K562 (cell line): ENCODE measurements at regions not wholly inside any gene's neighbourhood (a gene's known extent, or its start where the extent isn't known, plus 50 kb on each side); places are given as distances from the start of the nearest gene placed in this dataset.

Source experiments
- ATAC-seq: fragments of 200-7000 bp; cut with Tn5 transposase; 3 replicates; pipeline ENCODE4 v1.9.1; 2020; ENCODE audit warnings: moderate library complexity
- BruUV-seq: library from RNA; stranded (reverse); fragments of 400-500 nt; replicated peaks from 2 replicates; lab custom pipeline; 2021; lab: Mats Ljungman, UMichigan
- CTCF ChIA-PET: fragments of 300-600 bp; formaldehyde crosslinking; extraction: SDS; loops from one replicate; lab custom pipeline; 2021; ENCODE audit warnings: low intra/inter-chr PET ratio; lab: Yijun Ruan, JAX
- POLR2A ChIA-PET: fragments of 300-600, 350-650 bp; sonication (Branson Sonifier 250); formaldehyde crosslinking; extraction: SDS; loops from one replicate; lab custom pipeline; 2021; ENCODE audit warnings: antibody characterized with exemption, inconsistent platforms; lab: Yijun Ruan, JAX
- DNase-seq, 4 experiments: peaks; one replicate each; pipeline versions ENCODE4 v3.0.0 to v3.0.0-alpha.2; 2011 to 2018; ENCODE audit warnings: low spot score in 3 of 4, mixed read lengths in 3 of 4; ENCODE audit errors: extremely low read depth in 1 of 4
- FAIRE-seq: peaks from 2 replicates; lab custom pipeline; 2011; peaks lifted over from hg19 to GRCh38; lab: Jason Lieb, UNC
- H2AFZ ChIP-seq: 2 replicates; pipeline ENCODE4 v1.6.0; 2011; ENCODE audit warnings: low read depth, low read length, control low read depth, inconsistent platforms
- H3K27ac ChIP-seq: fragments of 200-600 bp; 3 replicates; pipeline ENCODE4 v1.8.0; 2011; ENCODE audit warnings: low read depth, mild to moderate bottlenecking, control low read depth, inconsistent platforms, low read length, moderate library complexity, mixed read lengths; ENCODE audit errors: extremely low read depth
- H3K27me3 ChIP-seq, 2 experiments: fragments of 300-600 bp in 1 of 2; 2 replicates in 1 of 2; 3 replicates in 1 of 2; pipeline versions ENCODE4 v1.6.0 to v1.8.0; 2011; ENCODE audit warnings: inconsistent platforms in 2 of 2, low read length in 2 of 2, mild to moderate bottlenecking in 1 of 2, mixed read lengths in 1 of 2, moderate library complexity in 1 of 2; ENCODE audit not compliant: control insufficient read depth in 2 of 2, insufficient read depth in 2 of 2
- H3K36me3 ChIP-seq: fragments of 300-600 bp; 3 replicates; pipeline ENCODE4 v1.8.0; 2011; ENCODE audit warnings: mild to moderate bottlenecking, low read length, inconsistent platforms; ENCODE audit not compliant: control insufficient read depth, insufficient read depth
- H3K4me1 ChIP-seq, 2 experiments: fragments of 200-600 bp in 1 of 2; replicated peaks in 1 of 2; 2 replicates in 1 of 2; 3 replicates in 1 of 2; pipeline versions ENCODE4 v1.5.1 to v1.8.0; 2011; ENCODE audit warnings: inconsistent platforms in 2 of 2, low read length in 2 of 2, mild to moderate bottlenecking in 1 of 2, mixed read lengths in 1 of 2, moderate library complexity in 1 of 2; ENCODE audit not compliant: control insufficient read depth in 2 of 2, insufficient read depth in 2 of 2
- H3K4me2 ChIP-seq: 2 replicates; pipeline ENCODE4 v1.6.1; 2011; ENCODE audit warnings: low read length, control low read depth, inconsistent platforms, mixed read lengths; ENCODE audit not compliant: insufficient read depth
- H3K4me3 ChIP-seq: fragments of 200-600 bp; sonication (generic), shearing (Covaris generic); 2 replicates; pipeline ENCODE4 v1.5.1; 2016; ENCODE audit warnings: control low read depth, inconsistent platforms
- H3K79me2 ChIP-seq: fragments of 200-600 bp; 3 replicates; pipeline ENCODE4 v1.8.0; 2011; ENCODE audit warnings: low read length, inconsistent platforms; ENCODE audit not compliant: control insufficient read depth, insufficient read depth
- H3K9ac ChIP-seq, 2 experiments: 2 replicates each; pipeline versions ENCODE4 v1.6.0 to v1.6.1; 2011; ENCODE audit warnings: low read depth in 2 of 2, low read length in 2 of 2, control low read depth in 1 of 2, inconsistent platforms in 1 of 2, mild to moderate bottlenecking in 1 of 2, mixed read lengths in 1 of 2; ENCODE audit not compliant: insufficient read depth in 1 of 2
- H3K9me1 ChIP-seq: one replicate; pipeline ENCODE4 v1.6.0; 2011; ENCODE audit warnings: inconsistent platforms, mild to moderate bottlenecking, low read length, moderate library complexity; ENCODE audit not compliant: control insufficient read depth, insufficient read depth
- H3K9me3 ChIP-seq: replicated peaks from 2 replicates; pipeline ENCODE4 v1.5.1; 2011; ENCODE audit warnings: low read depth, low read length, inconsistent platforms; ENCODE audit not compliant: control insufficient read depth, insufficient read depth
- H4K20me1 ChIP-seq: replicated peaks from 2 replicates; pipeline ENCODE4 v1.6.1; 2011; ENCODE audit warnings: low read length, inconsistent platforms, mixed read lengths; ENCODE audit not compliant: control insufficient read depth, insufficient read depth
- CHD4 ChIP-seq: fragments of 200-600 bp; sonication (generic); IDR thresholded peaks from 3 replicates; pipeline ENCODE4 v1.6.1; 2012; ENCODE audit warnings: low read depth, mild to moderate bottlenecking, mixed read lengths, low read length, inconsistent platforms; ENCODE audit not compliant: insufficient read depth, insufficient replicate concordance, poor library complexity, severe bottlenecking
- COPS2 ChIP-seq: fragments of 450-650 bp; conservative IDR thresholded peaks from 2 replicates; pipeline ENCODE4 v1.6.1; 2016; ENCODE audit warnings: mild to moderate bottlenecking, moderate library complexity
- CREBBP ChIP-seq: IDR thresholded peaks from one replicate; pipeline ENCODE4 v1.6.1; 2012; ENCODE audit warnings: low read depth, mild to moderate bottlenecking, control low read depth, inconsistent platforms, low read length
- HBP1 ChIP-seq: fragments of 450-650 bp; formaldehyde crosslinking; IDR thresholded peaks from 2 replicates; pipeline ENCODE4 v1.4.0; 2022; ENCODE audit warnings: missing genetic modification characterization
- HDAC8 ChIP-seq: fragments of 450-650 bp; IDR thresholded peaks from 2 replicates; pipeline ENCODE4 v1.6.1; 2016; ENCODE audit warnings: mild to moderate bottlenecking, missing genetic modification characterization, moderate library complexity, missing compliant biosample characterization
- NBN ChIP-seq: fragments of 450-650 bp; IDR thresholded peaks from 2 replicates; pipeline ENCODE4 v1.6.1; 2016; ENCODE audit warnings: low read depth, mild to moderate bottlenecking
- NEUROD1 ChIP-seq: fragments of 150-350 bp; IDR thresholded peaks from 2 replicates; pipeline ENCODE4 v1.6.1; 2014; ENCODE audit warnings: borderline replicate concordance, low read length, low read depth; ENCODE audit not compliant: partially characterized antibody
- SP2 ChIP-seq: IDR thresholded peaks from 2 replicates; pipeline ENCODE4 v1.6.1; 2011; ENCODE audit warnings: mild to moderate bottlenecking, low read depth, low read length, moderate library complexity; ENCODE audit not compliant: poor library complexity, severe bottlenecking; ENCODE audit errors: extremely low read depth
- TCF7L2 ChIP-seq: fragments of 150-350 bp; IDR thresholded peaks from 2 replicates; pipeline ENCODE4 v1.6.1; 2016; ENCODE audit warnings: low read depth, mild to moderate bottlenecking, low read length, moderate library complexity
- WGBS: fragments of 100-300 bp; shearing (Covaris generic); methylation state at CpG from one replicate; pipeline ENCODE4 v1.1.6; 2016; ENCODE audit warnings: low coverage, mixed read lengths; ENCODE audit not compliant: insufficient coverage; ENCODE audit errors: missing lambda C conversion rate; 5-methylcytosine and 5-hydroxymethylcytosine counted together
- in situ Hi-C: fragments of 300-500 bp; cut with MboI; formaldehyde crosslinking; loops from 4 replicates; pipeline ENCODE4 v1.15.0; 2018; ENCODE audit warnings: inconsistent platforms, mixed read lengths
- intact Hi-C: fragments of 100-400 bp; cut with micrococcal nuclease; formaldehyde crosslinking; loops from 2 replicates; pipeline ENCODE4 v1.14.2; 2022
- TF ChIP-seq, protein P1 (sequence below): sonication (generic); IDR thresholded peaks from 2 replicates; pipeline ENCODE4 v1.6.1; 2016

DNA sequence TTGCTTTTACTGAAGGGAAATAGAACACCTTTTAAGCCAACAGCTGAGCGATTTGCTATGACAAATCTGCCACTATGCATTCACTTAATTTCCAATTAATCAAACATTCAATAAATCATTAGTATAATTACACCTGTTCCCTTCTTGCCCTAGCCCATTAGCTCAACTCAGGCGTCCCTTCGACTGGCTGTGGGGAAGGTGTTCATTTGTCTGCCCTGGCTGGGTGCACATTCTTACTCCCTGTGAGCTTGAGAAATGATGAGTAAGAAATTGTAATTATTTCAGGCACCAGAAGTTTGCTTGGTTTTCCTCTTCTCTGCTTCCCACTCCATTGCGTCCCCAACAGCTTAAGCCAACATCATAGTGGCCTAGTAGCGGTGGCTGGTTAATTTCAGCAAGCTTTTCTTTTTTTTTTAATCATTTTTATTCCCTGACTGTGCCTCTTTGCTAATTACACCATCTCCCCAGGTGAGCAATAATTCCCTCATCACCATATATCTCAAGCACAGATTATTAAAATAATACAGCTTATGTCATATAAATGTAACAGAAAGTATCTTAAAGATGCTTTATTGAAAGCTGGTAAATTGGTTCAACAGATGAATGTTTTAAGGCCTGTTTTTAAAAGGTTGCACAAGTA lies 623.9 kb upstream of the RBFOX1 start:
- intact Hi-C loops: no loop called here
- H2AFZ ChIP-seq: no peak overlapping the region
- no peak overlapping the region for H3K4me3 ChIP-seq
- ChIA-PET POLR2A (no interaction called here), CTCF (no interaction called here)
- 0% methylated on average over 5 of the region's 5 CpGs for WGBS
- no peaks in the 10 kb centered on the region for H3K9me1 ChIP-seq
- BruUV-seq: no TSS peak
- H3K4me2 ChIP-seq: no peak overlapping the region
- no peak overlapping the region for H3K9ac ChIP-seq
- ATAC-seq: no peak
- H3K36me3 ChIP-seq: no peaks in the 10 kb centered on the region
- TF ChIP-seq CHD4 (no peak), NBN (no peak), TCF7L2 (no peak), SP2 (no peak)
- H4K20me1 ChIP-seq: no peaks in the 10 kb centered on the region
- FAIRE-seq: no peak
- no peaks in the 10 kb centered on the region for H3K79me2 ChIP-seq
- H3K27me3 ChIP-seq: 0 out of 5 replicates have a peak, but pooled peaks cover 0 to 3% of the 10 kb centered on the region in 2 experiments
- no peaks in the 10 kb centered on the region for H3K4me1 ChIP-seq
- in situ Hi-C loops: no loop called here
- no peak overlapping the region for H3K27ac ChIP-seq
- H3K9me3 ChIP-seq: no peaks in the 10 kb centered on the region
- DNase-seq: no peak

GRCh38 chr16:6704306-6704930 lies 628.2 kb upstream of the RBFOX1 start:
- Histone ChIP-seq H3K9ac (no peak overlapping the region), H3K9me3 (no peaks in the 10 kb centered on the region), H3K4me3 (no peak overlapping the region), H3K9me1 (no peaks in the 10 kb centered on the region), H3K4me1 (no peaks in the 10 kb centered on the region), H3K79me2 (no peaks in the 10 kb centered on the region), H2AFZ (no peak overlapping the region), H3K27me3 (no peaks in the 10 kb centered on the region), H3K4me2 (no peak overlapping the region), H4K20me1 (no peaks in the 10 kb centered on the region), H3K36me3 (no peaks in the 10 kb centered on the region), H3K27ac (no peak overlapping the region)
- intact Hi-C loops: no loop called here
- under 1% methylated on average over 7 of the region's 7 CpGs for WGBS
- ChIA-PET POLR2A (interaction anchor here (0.6 to 0.7 kb wide), 3 partner anchors 11 to 1926 kb away, joined by 3 read pairs; no protein-coding TSS in a partner anchor), CTCF (no interaction called here)
- no peak for DNase-seq
- in situ Hi-C loops: no loop called here
- BruUV-seq: no TSS peak
- no peak for ATAC-seq
- FAIRE-seq: no peak
- TF ChIP-seq HBP1 (CRISPR knock-in tag): no peak
- TF ChIP-seq NEUROD1: no peak
- TF ChIP-seq CREBBP: no peak
- no peak for TF ChIP-seq COPS2
- TF ChIP-seq HDAC8: no peak
- TF ChIP-seq, protein P1, sequence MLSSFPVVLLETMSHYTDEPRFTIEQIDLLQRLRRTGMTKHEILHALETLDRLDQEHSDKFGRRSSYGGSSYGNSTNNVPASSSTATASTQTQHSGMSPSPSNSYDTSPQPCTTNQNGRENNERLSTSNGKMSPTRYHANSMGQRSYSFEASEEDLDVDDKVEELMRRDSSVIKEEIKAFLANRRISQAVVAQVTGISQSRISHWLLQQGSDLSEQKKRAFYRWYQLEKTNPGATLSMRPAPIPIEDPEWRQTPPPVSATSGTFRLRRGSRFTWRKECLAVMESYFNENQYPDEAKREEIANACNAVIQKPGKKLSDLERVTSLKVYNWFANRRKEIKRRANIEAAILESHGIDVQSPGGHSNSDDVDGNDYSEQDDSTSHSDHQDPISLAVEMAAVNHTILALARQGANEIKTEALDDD: no peak
